ENCODE measurements at regions not wholly inside any gene's neighbourhood (a gene's known extent, or its start where the extent isn't known, plus 50 kb on each side); places are given as distances from the start of the nearest gene placed in this dataset.
"Not testable (repeated sequence)": the region's sequence is repeated elsewhere in the genome, so short reads cannot be mapped to it uniquely, and the experiment has no call there.

GRCh38 chr11:123344188-123344587, 85.9 kb upstream of the GRAMD1B start:
- not testable (repeated sequence) for DNase-seq

GRCh38 chr11:123338997-123339752, 90.9 kb upstream of the GRAMD1B start:
- DNase-seq, result no peak

GRCh38 chr11:123338266-123338800, 91.7 kb upstream of the GRAMD1B start:
- DNase-seq, result no peak

- no peak for DNase-seq
Measured at GRCh38 chr11:123334925-123335324, 95.1 kb upstream of the GRAMD1B start.

- not testable (repeated sequence) for DNase-seq
Measured at GRCh38 chr11:123332577-123332976, 97.5 kb upstream of the GRAMD1B start.

GRCh38 chr11:123330948-123331347, 99.1 kb upstream of the GRAMD1B start:
- no peak for DNase-seq

GRCh38 chr11:123330471-123330870, 99.6 kb upstream of the GRAMD1B start:
- DNase-seq, result no peak

- DNase-seq, result no peak
Measured at GRCh38 chr11:123330071-123330470, 100.0 kb upstream of the GRAMD1B start.

GRCh38 chr11:123328281-123328867, 101.7 kb upstream of the GRAMD1B start:
- no peak for DNase-seq

GRCh38 chr11:123325533-123325932, 104.5 kb upstream of the GRAMD1B start:
- no peak for DNase-seq

GRCh38 chr11:123323568-123323967, 106.5 kb upstream of the GRAMD1B start:
- DNase-seq, result no peak

- DNase-seq, result no peak
Measured at GRCh38 chr11:123321636-123322035, 108.4 kb upstream of the GRAMD1B start.

- no peak for DNase-seq
Measured at GRCh38 chr11:123318623-123319022, 111.4 kb upstream of the GRAMD1B start.

- DNase-seq, result not testable (repeated sequence)
Measured at GRCh38 chr11:123318132-123318531, 111.9 kb upstream of the GRAMD1B start.

- no peak for DNase-seq
Measured at GRCh38 chr11:123316003-123316402, 114.1 kb upstream of the GRAMD1B start.

- no peak for DNase-seq
Measured at GRCh38 chr11:123314972-123315371, 115.1 kb upstream of the GRAMD1B start.

- DNase-seq, result no peak
Measured at GRCh38 chr11:123313262-123313661, 116.8 kb upstream of the GRAMD1B start.

GRCh38 chr11:123308077-123308476, 113.0 kb upstream of the CLMP start:
- no peak for DNase-seq

- no peak for DNase-seq
Measured at GRCh38 chr11:123307276-123307675, 112.2 kb upstream of the CLMP start.

GRCh38 chr11:123306531-123306930, 111.5 kb upstream of the CLMP start:
- DNase-seq, result no peak

GRCh38 chr11:123305601-123306375, 110.7 kb upstream of the CLMP start:
- no peak for DNase-seq

- no peak for DNase-seq
Measured at GRCh38 chr11:123304828-123305466, 109.9 kb upstream of the CLMP start.

GRCh38 chr11:123303924-123304323, 108.9 kb upstream of the CLMP start:
- no peak for DNase-seq

All from hippocampal formation (tissue), 2 donors.